GM23338 (cell line): ENCODE measurements at regions not wholly inside any gene's neighbourhood (a gene's known extent, or its start where the extent isn't known, plus 50 kb on each side); places are given as distances from the start of the nearest gene placed in this dataset.

ENCODE experiments used
- ATAC-seq: fragments of 200-7000 bp; cut with Tn5 transposase; 3 replicates; pipeline ENCODE4 v1.9.1; 2020
- DNase-seq: peaks from one replicate; pipeline ENCODE4 v3.0.0-alpha.2; 2015; ENCODE audit warnings: low spot score
- H2AFZ ChIP-seq: fragments of 200-600 bp; sonication (generic); 2 replicates; pipeline ENCODE4 v1.8.0; 2016; ENCODE audit warnings: antibody characterized with exemption, mild to moderate bottlenecking, moderate library complexity
- H3F3A ChIP-seq: fragments of 200-600 bp; sonication (generic); replicated peaks from 2 replicates; pipeline ENCODE4 v1.8.0; 2017; ENCODE audit warnings: antibody characterized with exemption, mixed run types, low read depth
- H3K27ac ChIP-seq: fragments of 200-600 bp; sonication (generic); 2 replicates; pipeline ENCODE4 v1.6.1; 2016; ENCODE audit warnings: low read depth
- H3K27me3 ChIP-seq: fragments of 200-600 bp; sonication (generic); 2 replicates; pipeline ENCODE4 v1.8.0; 2016; ENCODE audit warnings: mild to moderate bottlenecking, mixed run types, moderate library complexity; ENCODE audit not compliant: insufficient read depth
- H3K36me3 ChIP-seq: fragments of 200-600 bp; sonication (generic); 2 replicates; pipeline ENCODE4 v1.8.0; 2016; ENCODE audit warnings: mild to moderate bottlenecking; ENCODE audit not compliant: insufficient read depth
- H3K4me1 ChIP-seq: fragments of 200-600 bp; sonication (generic); 2 replicates; pipeline ENCODE4 v1.8.0; 2016; ENCODE audit warnings: mild to moderate bottlenecking, moderate library complexity; ENCODE audit not compliant: insufficient read depth
- H3K4me2 ChIP-seq: fragments of 200-600 bp; sonication (generic); 2 replicates; pipeline ENCODE4 v1.7.1; 2017; ENCODE audit warnings: mixed run types
- H3K4me3 ChIP-seq: fragments of 200-600 bp; sonication (generic); 2 replicates; pipeline ENCODE4 v1.6.1; 2016; ENCODE audit warnings: mixed run types
- H3K79me2 ChIP-seq: fragments of 200-600 bp; sonication (generic); replicated peaks from 2 replicates; pipeline ENCODE4 v1.8.0; 2017; ENCODE audit warnings: mild to moderate bottlenecking; ENCODE audit not compliant: insufficient read depth
- H3K9me2 ChIP-seq: fragments of 200-600 bp; sonication (generic); 2 replicates; pipeline ENCODE4 v1.8.0; 2017; ENCODE audit not compliant: insufficient read depth
- H4K20me1 ChIP-seq: fragments of 200-600 bp; sonication (generic); replicated peaks from 2 replicates; pipeline ENCODE4 v1.8.0; 2017; ENCODE audit warnings: mild to moderate bottlenecking; ENCODE audit not compliant: insufficient read depth
- H3K27ac Mint-ChIP-seq: 2 replicates; pipeline ENCODE4 v1.8.0; 2020; ENCODE audit warnings: inconsistent platforms, mild to moderate bottlenecking, moderate library complexity, mixed read lengths
- H3K27me3 Mint-ChIP-seq: 3 replicates; pipeline ENCODE4 v1.8.0; 2022; ENCODE audit warnings: low read depth, mild to moderate bottlenecking, moderate library complexity, mixed read lengths, inconsistent platforms; ENCODE audit not compliant: insufficient read depth, poor library complexity
- H3K36me3 Mint-ChIP-seq: 3 replicates; pipeline ENCODE4 v1.8.0; 2021; ENCODE audit warnings: low read depth, mild to moderate bottlenecking, inconsistent platforms, moderate library complexity, mixed read lengths
- H3K4me1 Mint-ChIP-seq: 3 replicates; pipeline ENCODE4 v1.8.0; 2020; ENCODE audit warnings: mild to moderate bottlenecking, inconsistent platforms, mixed read lengths
- H3K4me3 Mint-ChIP-seq: 3 replicates; pipeline ENCODE4 v1.8.0; 2021; ENCODE audit warnings: moderate library complexity, mild to moderate bottlenecking, inconsistent platforms, mixed read lengths
- H3K9me3 Mint-ChIP-seq: 3 replicates; pipeline ENCODE4 v1.8.0; 2020; ENCODE audit warnings: moderate library complexity, mild to moderate bottlenecking, inconsistent platforms, mixed read lengths
- CREB1 ChIP-seq: fragments of 250-450 bp; sonication (Bioruptor Pico); IDR thresholded peaks from 2 replicates; pipeline ENCODE4 v1.5.0; 2020; ENCODE audit warnings: low read depth, mild to moderate bottlenecking, moderate library complexity
- CTCF ChIP-seq, 2 experiments: fragments of 200-600 bp in 1 of 2; sonication (generic) in 1 of 2; conservative IDR thresholded peaks; 2 replicates each; pipeline versions ENCODE4 v1.5.1 to v1.6.1; 2016 to 2017; ENCODE audit warnings: antibody characterized with exemption in 2 of 2, low read depth in 2 of 2, mild to moderate bottlenecking in 2 of 2, moderate library complexity in 1 of 2
- ETS1 ChIP-seq: IDR thresholded peaks from 2 replicates; pipeline ENCODE4 v1.6.1; 2016; ENCODE audit warnings: antibody characterized with exemption
- JUNB ChIP-seq: IDR thresholded peaks from one replicate; pipeline ENCODE4 v1.6.1; 2016; ENCODE audit warnings: antibody characterized with exemption; ENCODE audit not compliant: unreplicated experiment
- NANOG ChIP-seq: IDR thresholded peaks from 2 replicates; pipeline ENCODE4 v1.6.1; 2016; ENCODE audit warnings: antibody characterized with exemption, borderline replicate concordance
- POLR2AphosphoS5 ChIP-seq: IDR thresholded peaks from 2 replicates; pipeline ENCODE4 v1.6.1; 2016; ENCODE audit warnings: antibody characterized with exemption, low read depth
- STAT1 ChIP-seq: IDR thresholded peaks from one replicate; pipeline ENCODE4 v1.6.1; 2016; ENCODE audit warnings: antibody characterized with exemption; ENCODE audit not compliant: unreplicated experiment
- ZNF462 ChIP-seq: fragments of 250-450 bp; sonication (Bioruptor Pico); IDR thresholded peaks from 2 replicates; pipeline ENCODE4 v1.5.0; 2020; ENCODE audit warnings: mild to moderate bottlenecking, moderate library complexity

GRCh38 chr4:66556651-66557278, 886.5 kb upstream of the EPHA5 start:
- Histone ChIP-seq H3K4me3 (no peak overlapping the region), H3K79me2 (no peaks in the 10 kb centered on the region), H3K27ac (no peak overlapping the region), H3K4me1 (0 out of 2 replicates have a peak, but pooled peaks cover 4% of the 10 kb centered on the region), H3K36me3 (no peaks in the 10 kb centered on the region), H3F3A (no peaks in the 10 kb centered on the region), H2AFZ (peak overlapping the region; percentile 29; the same call in 1 of the 2 replicates), H3K9me2 (no peaks in the 10 kb centered on the region; the same call in 1 of the 2 replicates), H3K4me2 (no peak overlapping the region), H3K27me3 (no peaks in the 10 kb centered on the region), H4K20me1 (no peaks in the 10 kb centered on the region)
- TF ChIP-seq ETS1 (no peak), CTCF (conservative IDR thresholded peaks at IDR 0.05; ENCODE audit: low read depth in 2 of 2) (peak; percentile 53 to 54)
- DNase-seq = peak; percentile 17
- Mint-ChIP-seq H3K36me3 (no peaks in the 10 kb centered on the region), H3K4me3 (no peak overlapping the region), H3K27ac (peak overlapping the region; percentile 7; the same call in 1 of the 2 replicates), H3K27me3 (peaks cover 3% of the 10 kb centered on the region), H3K9me3 (peaks cover 8% of the 10 kb centered on the region), H3K4me1 (peaks cover 7% of the 10 kb centered on the region)
- no peak for ATAC-seq

- ATAC-seq (no peak), DNase-seq (no peak)
- H3K27me3 ChIP-seq = no peaks in the 10 kb centered on the region
- TF ChIP-seq CTCF (conservative IDR thresholded peaks at IDR 0.05; ENCODE audit: low read depth in 2 of 2) = no peak
- TF ChIP-seq STAT1 = no peak
- no peak for TF ChIP-seq ETS1
- no peak for TF ChIP-seq POLR2AphosphoS5
- no peak for TF ChIP-seq JUNB
- no peak for TF ChIP-seq ZNF462 (CRISPR knock-in tag)
- no peak for TF ChIP-seq CREB1 (CRISPR knock-in tag)
- no peak for TF ChIP-seq NANOG
Measured at GRCh38 chr4:66555301-66555700, 885.0 kb upstream of the EPHA5 start.

More at GRCh38 chr4:66555301-66555700, 885.0 kb upstream of the EPHA5 start:
- no peaks in the 10 kb centered on the region for H3K79me2 ChIP-seq
- no peak overlapping the region for H3K4me3 ChIP-seq
- H4K20me1 ChIP-seq = no peaks in the 10 kb centered on the region
- H2AFZ ChIP-seq = no peak overlapping the region
- no peak overlapping the region for H3K4me2 ChIP-seq
- peaks cover 10% of the 10 kb centered on the region for H3K9me3 Mint-ChIP-seq
- H3K27ac Mint-ChIP-seq = no peak overlapping the region
- no peak overlapping the region for H3K27ac ChIP-seq
- H3K36me3 ChIP-seq = no peaks in the 10 kb centered on the region
- peaks cover 2% of the 10 kb centered on the region for H3K27me3 Mint-ChIP-seq
- 0 out of 3 replicates have a peak, but pooled peaks cover 3% of the 10 kb centered on the region for H3K36me3 Mint-ChIP-seq
- 0 out of 2 replicates have a peak, but pooled peaks cover 4% of the 10 kb centered on the region for H3K4me1 ChIP-seq
- no peaks in the 10 kb centered on the region; the same call in 1 of the 2 replicates for H3K9me2 ChIP-seq
- peaks cover 7% of the 10 kb centered on the region for H3K4me1 Mint-ChIP-seq
- no peaks in the 10 kb centered on the region for H3F3A ChIP-seq
- no peak overlapping the region for H3K4me3 Mint-ChIP-seq
